HepG2 (cell line): ENCODE measurements at regions not wholly inside any gene's neighbourhood (a gene's known extent, or its start where the extent isn't known, plus 50 kb on each side); places are given as distances from the start of the nearest gene placed in this dataset.
A peak's percentile ranks its signal among the peaks of the same experiment; 100 is the strongest.

ENCODE experiments used
- ATAC-seq: fragments of 200-7000 bp; cut with Tn5 transposase; 3 replicates; pipeline ENCODE4 v1.9.1; 2020; ENCODE audit warnings: mild to moderate bottlenecking, moderate library complexity
- BruUV-seq: library from RNA; stranded (reverse); fragments of 400-500 nt; replicated peaks from 2 replicates; lab custom pipeline; 2021; lab: Mats Ljungman, UMichigan
- CTCF ChIA-PET: fragments of 300-600 bp; formaldehyde crosslinking; extraction: SDS; loops from one replicate; lab custom pipeline; 2021; ENCODE audit warnings: low total read pairs, inconsistent platforms, low intra/inter-chr PET ratio; lab: Yijun Ruan, JAX
- POLR2A ChIA-PET: fragments of 350-600 bp; sonication (Branson Sonifier 250); formaldehyde crosslinking; loops from one replicate; lab custom pipeline; 2020; ENCODE audit warnings: antibody characterized with exemption, inconsistent platforms; lab: Yijun Ruan, JAX
- DNase-seq: peaks from one replicate; pipeline ENCODE4 v3.0.0-alpha.2; 2015; ENCODE audit warnings: low spot score
- FAIRE-seq: peaks from 3 replicates; lab custom pipeline; 2011; peaks lifted over from hg19 to GRCh38; lab: Jason Lieb, UNC
- H2AFZ ChIP-seq: one replicate; pipeline ENCODE4 v1.6.1; 2011; ENCODE audit warnings: low read length, inconsistent platforms
- H3K27ac ChIP-seq: fragments of 300-600 bp; 3 replicates; pipeline ENCODE4 v1.8.0; 2011; ENCODE audit warnings: mixed run types, mild to moderate bottlenecking, mixed read lengths, low read length, inconsistent platforms; ENCODE audit not compliant: insufficient read depth; ENCODE audit errors: extremely low read length
- H3K27me3 ChIP-seq, 2 experiments: fragments of 200-600 bp in 1 of 2; 2 replicates in 1 of 2; 3 replicates in 1 of 2; pipeline versions ENCODE4 v1.6.0 to v1.8.0; 2011; ENCODE audit warnings: low read length in 2 of 2, mild to moderate bottlenecking in 2 of 2, moderate library complexity in 2 of 2, inconsistent platforms in 1 of 2; ENCODE audit not compliant: insufficient read depth in 2 of 2, control insufficient read depth in 1 of 2
- H3K36me3 ChIP-seq, 2 experiments: fragments of 200-600 bp in 1 of 2; replicated peaks in 1 of 2; 2 replicates in 1 of 2; 3 replicates in 1 of 2; pipeline versions ENCODE4 v1.5.1 to v1.8.0; 2011; ENCODE audit warnings: low read length in 2 of 2, inconsistent platforms in 1 of 2; ENCODE audit not compliant: insufficient read depth in 2 of 2, control insufficient read depth in 1 of 2
- H3K4me1 ChIP-seq: 2 replicates; pipeline ENCODE4 v1.5.1; 2012; ENCODE audit warnings: low read length, inconsistent platforms; ENCODE audit not compliant: insufficient read depth
- H3K4me2 ChIP-seq: 2 replicates; pipeline ENCODE4 v1.6.0; 2011; ENCODE audit warnings: low read depth, low read length, inconsistent platforms
- H3K4me3 ChIP-seq, 3 experiments: fragments of 200-600 bp in 1 of 3; sonication (generic), shearing (Covaris generic) in 1 of 3; replicated peaks in 1 of 3; 2 replicates each; pipeline ENCODE4 v1.5.1; 2011 to 2016; ENCODE audit warnings: low read length in 3 of 3, inconsistent platforms in 2 of 3, low read depth in 2 of 3, mild to moderate bottlenecking in 2 of 3, control low read depth in 1 of 3, mixed read lengths in 1 of 3; ENCODE audit not compliant: insufficient read depth in 1 of 3
- H3K79me2 ChIP-seq: one replicate; pipeline ENCODE4 v1.6.1; 2011; ENCODE audit warnings: low read length, inconsistent platforms; ENCODE audit not compliant: insufficient read depth
- H3K9ac ChIP-seq: 2 replicates; pipeline ENCODE4 v1.6.0; 2011; ENCODE audit warnings: mild to moderate bottlenecking, low read depth, low read length, inconsistent platforms; ENCODE audit not compliant: insufficient read depth
- H3K9me3 ChIP-seq: 2 replicates; pipeline ENCODE4 v1.5.1; 2012; ENCODE audit warnings: mild to moderate bottlenecking, low read length
- H4K20me1 ChIP-seq: 2 replicates; pipeline ENCODE4 v1.6.0; 2011; ENCODE audit warnings: inconsistent platforms, mild to moderate bottlenecking, low read length, moderate library complexity; ENCODE audit not compliant: insufficient read depth
- AGO1 ChIP-seq: fragments of 200-400 bp; formaldehyde crosslinking; IDR thresholded peaks from 2 replicates; pipeline ENCODE4 v1.6.1; 2017; ENCODE audit warnings: mild to moderate bottlenecking, low read depth, low read length, moderate library complexity; ENCODE audit not compliant: poor library complexity, severe bottlenecking
- ELF1 ChIP-seq: sonication (generic); formaldehyde crosslinking; IDR thresholded peaks from 2 replicates; pipeline ENCODE4 v1.4.0; 2020; ENCODE audit warnings: missing genetic modification reagents
- ELF3 ChIP-seq: IDR thresholded peaks from 2 replicates; pipeline ENCODE4 v1.6.1; 2016; ENCODE audit warnings: missing genetic modification reagents, missing compliant biosample characterization
- ETV5 ChIP-seq: IDR thresholded peaks from 2 replicates; pipeline ENCODE4 v1.6.1; 2018; ENCODE audit warnings: missing biosample characterization, missing genetic modification reagents, inconsistent platforms, borderline replicate concordance
- HOXD1 ChIP-seq: sonication (generic); formaldehyde crosslinking; IDR thresholded peaks from 2 replicates; pipeline ENCODE4 v1.5.0; 2020; ENCODE audit warnings: missing genetic modification reagents
- KLF11 ChIP-seq: IDR thresholded peaks from 2 replicates; pipeline ENCODE4 v1.6.1; 2016; ENCODE audit warnings: missing compliant biosample characterization
- MIER2 ChIP-seq: IDR thresholded peaks from 2 replicates; pipeline ENCODE4 v1.6.1; 2016; ENCODE audit warnings: missing biosample characterization, missing genetic modification reagents
- MTA3 ChIP-seq: sonication (generic); formaldehyde crosslinking; IDR thresholded peaks from 2 replicates; pipeline ENCODE4 v1.4.0; 2020; ENCODE audit warnings: missing genetic modification reagents
- SMARCE1 ChIP-seq: fragments of 450-650 bp; IDR thresholded peaks from 2 replicates; pipeline ENCODE4 v1.6.1; 2017; ENCODE audit warnings: borderline replicate concordance
- TEAD2 ChIP-seq: sonication (generic); formaldehyde crosslinking; IDR thresholded peaks from 2 replicates; pipeline ENCODE4 v1.9.0; 2021; ENCODE audit warnings: missing genetic modification reagents
- TEAD3 ChIP-seq: optimal IDR thresholded peaks from 2 replicates; pipeline ENCODE3; 2016; ENCODE audit warnings: borderline replicate concordance
- ZMYM4 ChIP-seq: sonication (generic); formaldehyde crosslinking; IDR thresholded peaks from 2 replicates; pipeline ENCODE4 v1.8.1; 2023; ENCODE audit warnings: mild to moderate bottlenecking, missing genetic modification reagents
- ZNF292 ChIP-seq: sonication (generic); formaldehyde crosslinking; IDR thresholded peaks from 2 replicates; pipeline ENCODE4 v1.8.1; 2022; ENCODE audit warnings: mild to moderate bottlenecking, low read depth, missing genetic modification reagents, borderline replicate concordance
- ZNF550 ChIP-seq: sonication (generic); formaldehyde crosslinking; IDR thresholded peaks from 2 replicates; pipeline ENCODE4 v1.4.0; 2020; ENCODE audit warnings: mild to moderate bottlenecking, missing genetic modification reagents, borderline replicate concordance
- ZNF558 ChIP-seq: sonication (generic); formaldehyde crosslinking; IDR thresholded peaks from 2 replicates; pipeline ENCODE4 v1.9.0; 2022; ENCODE audit warnings: mild to moderate bottlenecking, missing genetic modification reagents, borderline replicate concordance
- ZNF709 ChIP-seq: sonication (generic); formaldehyde crosslinking; IDR thresholded peaks from 2 replicates; pipeline ENCODE4 v1.5.0; 2020; ENCODE audit warnings: mild to moderate bottlenecking, missing genetic modification reagents
- WGBS: methylation state at CpG from one replicate; pipeline ENCODE4 v1.1.6; 2017; ENCODE audit warnings: low lambda C conversion rate; 5-methylcytosine and 5-hydroxymethylcytosine counted together
- in situ Hi-C: cut with HindIII; loops from 2 replicates; pipeline ENCODE4 v1.10.0; 2017; ENCODE audit warnings: low pct_unique_long_range_greater_than_20kb; ENCODE audit not compliant: extremely low pct_ligation_motif_present
- intact Hi-C: fragments of 100-400 bp; cut with micrococcal nuclease; formaldehyde crosslinking; loops from one replicate; pipeline ENCODE4 v1.10.0; 2022; ENCODE audit not compliant: unreplicated experiment
- TF ChIP-seq, protein P1 (sequence below): sonication (generic); formaldehyde crosslinking; IDR thresholded peaks from 2 replicates; pipeline ENCODE4 v1.9.0; 2022; ENCODE audit warnings: low read depth, missing genetic modification reagents
- TF ChIP-seq, protein P2 (sequence below): IDR thresholded peaks from 2 replicates; pipeline ENCODE4 v1.6.1; 2016; ENCODE audit warnings: missing biosample characterization, missing genetic modification reagents, low read depth
- TF ChIP-seq, protein P3 (sequence below): sonication (generic); formaldehyde crosslinking; IDR thresholded peaks from 2 replicates; pipeline ENCODE4 v1.4.0; 2020; ENCODE audit warnings: missing genetic modification reagents, borderline replicate concordance

DNA sequence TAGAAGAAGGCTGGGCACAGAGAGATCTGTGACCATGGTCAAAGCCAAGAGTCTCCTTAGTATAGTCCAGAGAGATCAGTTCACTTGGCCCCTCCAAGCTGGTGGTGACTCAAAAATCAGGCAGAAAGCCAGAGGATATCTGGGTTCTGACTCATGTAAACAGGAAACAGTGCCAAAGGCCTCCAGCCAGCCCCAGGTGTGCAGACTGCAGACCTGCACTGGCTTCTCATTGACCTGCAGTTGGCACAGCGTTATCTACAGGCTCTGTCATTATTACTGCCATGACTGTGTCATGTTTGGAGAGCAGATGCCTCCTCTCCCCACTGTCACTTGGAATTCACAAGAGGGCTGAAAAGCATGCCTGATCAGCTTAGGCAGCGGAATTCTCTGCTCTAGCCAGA lies 295.7 kb upstream of the PRKD1 start (continued):
- TF ChIP-seq ETV5 (CRISPR knock-in tag) (peak; percentile 71; the same call in 1 of the 2 replicates), TEAD2 (CRISPR knock-in tag) (no peak), ZNF292 (peak; percentile 26; the same call in 1 of the 2 replicates), MTA3 (CRISPR knock-in tag) (no peak), AGO1 (no peak), TEAD3 (CRISPR knock-in tag) (peak; percentile 36), ELF3 (CRISPR knock-in tag) (0 out of 2 replicates have a peak, but pooled peaks have one; percentile 37), ZMYM4 (CRISPR knock-in tag) (no peak)
- TF ChIP-seq, protein P1, sequence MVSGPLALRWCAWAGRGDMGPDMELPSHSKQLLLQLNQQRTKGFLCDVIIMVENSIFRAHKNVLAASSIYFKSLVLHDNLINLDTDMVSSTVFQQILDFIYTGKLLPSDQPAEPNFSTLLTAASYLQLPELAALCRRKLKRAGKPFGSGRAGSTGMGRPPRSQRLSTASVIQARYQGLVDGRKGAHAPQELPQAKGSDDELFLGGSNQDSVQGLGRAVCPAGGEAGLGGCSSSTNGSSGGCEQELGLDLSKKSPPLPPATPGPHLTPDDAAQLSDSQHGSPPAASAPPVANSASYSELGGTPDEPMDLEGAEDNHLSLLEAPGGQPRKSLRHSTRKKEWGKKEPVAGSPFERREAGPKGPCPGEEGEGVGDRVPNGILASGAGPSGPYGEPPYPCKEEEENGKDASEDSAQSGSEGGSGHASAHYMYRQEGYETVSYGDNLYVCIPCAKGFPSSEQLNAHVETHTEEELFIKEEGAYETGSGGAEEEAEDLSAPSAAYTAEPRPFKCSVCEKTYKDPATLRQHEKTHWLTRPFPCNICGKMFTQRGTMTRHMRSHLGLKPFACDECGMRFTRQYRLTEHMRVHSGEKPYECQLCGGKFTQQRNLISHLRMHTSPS, result peak; percentile 36
- TF ChIP-seq, protein P2, sequence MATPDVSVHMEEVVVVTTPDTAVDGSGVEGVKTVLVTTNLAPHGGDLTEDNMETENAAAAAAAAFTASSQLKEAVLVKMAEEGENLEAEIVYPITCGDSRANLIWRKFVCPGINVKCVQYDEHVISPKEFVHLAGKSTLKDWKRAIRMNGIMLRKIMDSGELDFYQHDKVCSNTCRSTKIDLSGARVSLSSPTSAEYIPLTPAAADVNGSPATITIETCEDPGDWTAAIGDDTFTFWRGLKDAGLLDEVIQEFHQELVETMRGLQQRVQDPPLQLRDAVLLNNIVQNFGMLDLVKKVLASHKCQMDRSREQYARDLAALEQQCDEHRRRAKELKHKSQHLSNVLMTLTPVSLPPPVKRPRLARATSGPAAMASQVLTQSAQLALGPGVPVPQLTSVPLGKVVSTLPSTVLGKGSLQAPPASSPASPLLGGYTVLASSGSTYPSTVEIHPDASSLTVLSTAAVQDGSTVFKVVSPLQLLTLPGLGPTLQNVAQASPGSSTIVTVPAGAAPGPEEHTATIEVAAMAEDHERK (CRISPR knock-in tag), result no peak
- TF ChIP-seq, all 625 proteins: peak for 20

DNA sequence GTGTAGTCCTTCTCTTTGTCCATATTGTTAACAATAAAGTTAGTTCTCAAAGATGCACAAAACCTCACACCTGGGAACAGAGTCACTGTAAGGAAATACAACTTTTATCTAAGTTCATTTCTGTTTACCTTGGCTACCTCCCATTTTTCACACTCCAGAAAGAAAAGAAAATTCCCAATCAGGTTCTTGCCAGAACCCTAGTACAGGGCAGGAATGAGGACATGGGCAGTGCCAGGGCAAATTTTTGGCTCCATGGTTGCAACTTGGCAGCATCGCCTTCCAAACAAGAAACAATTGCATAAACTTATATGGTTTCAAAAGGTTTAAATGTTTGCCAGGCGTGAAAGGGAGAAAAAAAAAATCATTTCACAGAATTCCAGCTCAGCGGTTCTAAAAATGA lies 296.3 kb upstream of the PRKD1 start:
- Histone ChIP-seq H3K79me2 (no peaks in the 10 kb centered on the region), H3K27me3 (no peaks in the 10 kb centered on the region), H3K36me3 (no peaks in the 10 kb centered on the region), H3K4me2 (no peak overlapping the region), H3K27ac (no peak overlapping the region), H4K20me1 (no peaks in the 10 kb centered on the region), H3K9me3 (no peaks in the 10 kb centered on the region), H3K9ac (no peak overlapping the region), H2AFZ (no peak overlapping the region), H3K4me1 (no peaks in the 10 kb centered on the region), H3K4me3 (no peak overlapping the region)
- no peak for ATAC-seq
- in situ Hi-C loops, result no loop called here
- no peak for DNase-seq
- WGBS, result 26% methylated on average over 3 of the region's 3 CpGs
- no TSS peak for BruUV-seq
- ChIA-PET CTCF (no interaction called here), POLR2A (no interaction called here)
- intact Hi-C loops, result no loop called here
- FAIRE-seq, result no peak
- TF ChIP-seq TEAD3 (CRISPR knock-in tag), result no peak
- TF ChIP-seq HOXD1 (CRISPR knock-in tag), result no peak
- TF ChIP-seq SMARCE1, result no peak
- TF ChIP-seq ZNF558 (CRISPR knock-in tag), result no peak
- no peak for TF ChIP-seq ZNF550
- TF ChIP-seq, protein P3, sequence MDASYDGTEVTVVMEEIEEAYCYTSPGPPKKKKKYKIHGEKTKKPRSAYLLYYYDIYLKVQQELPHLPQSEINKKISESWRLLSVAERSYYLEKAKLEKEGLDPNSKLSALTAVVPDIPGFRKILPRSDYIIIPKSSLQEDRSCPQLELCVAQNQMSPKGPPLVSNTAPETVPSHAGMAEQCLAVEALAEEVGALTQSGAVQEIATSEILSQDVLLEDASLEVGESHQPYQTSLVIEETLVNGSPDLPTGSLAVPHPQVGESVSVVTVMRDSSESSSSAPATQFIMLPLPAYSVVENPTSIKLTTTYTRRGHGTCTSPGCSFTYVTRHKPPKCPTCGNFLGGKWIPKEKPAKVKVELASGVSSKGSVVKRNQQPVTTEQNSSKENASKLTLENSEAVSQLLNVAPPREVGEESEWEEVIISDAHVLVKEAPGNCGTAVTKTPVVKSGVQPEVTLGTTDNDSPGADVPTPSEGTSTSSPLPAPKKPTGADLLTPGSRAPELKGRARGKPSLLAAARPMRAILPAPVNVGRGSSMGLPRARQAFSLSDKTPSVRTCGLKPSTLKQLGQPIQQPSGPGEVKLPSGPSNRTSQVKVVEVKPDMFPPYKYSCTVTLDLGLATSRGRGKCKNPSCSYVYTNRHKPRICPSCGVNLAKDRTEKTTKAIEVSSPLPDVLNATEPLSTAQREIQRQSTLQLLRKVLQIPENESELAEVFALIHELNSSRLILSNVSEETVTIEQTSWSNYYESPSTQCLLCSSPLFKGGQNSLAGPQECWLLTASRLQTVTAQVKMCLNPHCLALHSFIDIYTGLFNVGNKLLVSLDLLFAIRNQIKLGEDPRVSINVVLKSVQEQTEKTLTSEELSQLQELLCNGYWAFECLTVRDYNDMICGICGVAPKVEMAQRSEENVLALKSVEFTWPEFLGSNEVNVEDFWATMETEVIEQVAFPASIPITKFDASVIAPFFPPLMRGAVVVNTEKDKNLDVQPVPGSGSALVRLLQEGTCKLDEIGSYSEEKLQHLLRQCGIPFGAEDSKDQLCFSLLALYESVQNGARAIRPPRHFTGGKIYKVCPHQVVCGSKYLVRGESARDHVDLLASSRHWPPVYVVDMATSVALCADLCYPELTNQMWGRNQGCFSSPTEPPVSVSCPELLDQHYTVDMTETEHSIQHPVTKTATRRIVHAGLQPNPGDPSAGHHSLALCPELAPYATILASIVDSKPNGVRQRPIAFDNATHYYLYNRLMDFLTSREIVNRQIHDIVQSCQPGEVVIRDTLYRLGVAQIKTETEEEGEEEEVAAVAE (CRISPR knock-in tag), result no peak
- no peak for TF ChIP-seq ZNF709
- TF ChIP-seq KLF11 (CRISPR knock-in tag), result no peak
- no peak for TF ChIP-seq MIER2
- TF ChIP-seq ELF1, result no peak
